A673 (cell line): ENCODE measurements at regions not wholly inside any gene's neighbourhood (a gene's known extent, or its start where the extent isn't known, plus 50 kb on each side); places are given as distances from the start of the nearest gene placed in this dataset.

ENCODE experiments used
- BruUV-seq: library from RNA; stranded (reverse); fragments of 400-500 nt; replicated peaks from 2 replicates; lab custom pipeline; 2021; lab: Mats Ljungman, UMichigan
- CTCF ChIA-PET: fragments of 300-600 bp; sonication (Branson Sonifier 250); formaldehyde crosslinking; loops from one replicate; lab custom pipeline; 2022; ENCODE audit warnings: antibody characterized with exemption; lab: Charles Lee
- POLR2A ChIA-PET: fragments of 300-600 bp; sonication (Branson Sonifier 250); formaldehyde crosslinking; loops from one replicate; lab custom pipeline; 2022; ENCODE audit warnings: antibody characterized with exemption; ENCODE audit not compliant: low non-redundant PET; lab: Charles Lee
- DNase-seq: peaks from one replicate; pipeline ENCODE4 v3.0.0-alpha.2; 2015; ENCODE audit warnings: low spot score
- H3K27ac ChIP-seq: fragments of 200-600 bp; sonication (generic); 2 replicates; pipeline ENCODE4 v1.5.1; 2016; ENCODE audit warnings: mixed run types, low read depth, mild to moderate bottlenecking, mixed read lengths, antibody characterized with exemption, low read length; ENCODE audit not compliant: poor library complexity, severe bottlenecking
- H3K27me3 ChIP-seq: fragments of 200-600 bp; sonication (generic); replicated peaks from 2 replicates; pipeline ENCODE4 v1.6.1; 2017; ENCODE audit warnings: mixed run types, low read depth, mild to moderate bottlenecking, mixed read lengths, antibody characterized with exemption, low read length; ENCODE audit not compliant: insufficient read depth, poor library complexity
- H3K36me3 ChIP-seq: fragments of 200-600 bp; sonication (generic); 2 replicates; pipeline ENCODE4 v1.6.1; 2016; ENCODE audit warnings: mixed run types, mild to moderate bottlenecking, mixed read lengths, antibody characterized with exemption, low read length; ENCODE audit not compliant: insufficient read depth, poor library complexity, severe bottlenecking
- H3K4me1 ChIP-seq: fragments of 200-600 bp; sonication (generic); 2 replicates; pipeline ENCODE4 v1.6.1; 2017; ENCODE audit warnings: mixed run types, mild to moderate bottlenecking, mixed read lengths, antibody characterized with exemption, low read length; ENCODE audit not compliant: insufficient read depth, poor library complexity, severe bottlenecking
- H3K4me3 ChIP-seq: fragments of 200-600 bp; sonication (generic); 2 replicates; pipeline ENCODE4 v1.5.1; 2016; ENCODE audit warnings: low read depth, mixed run types, mild to moderate bottlenecking, mixed read lengths, low read length; ENCODE audit not compliant: poor library complexity, severe bottlenecking
- H3K9me3 ChIP-seq: fragments of 200-600 bp; sonication (generic); 2 replicates; pipeline ENCODE4 v1.6.1; 2016; ENCODE audit warnings: mixed run types, low read depth, mild to moderate bottlenecking, mixed read lengths, antibody characterized with exemption, low read length; ENCODE audit not compliant: poor library complexity, severe bottlenecking
- EZH2 ChIP-seq: fragments of 200-600 bp; sonication (generic); IDR thresholded peaks from 2 replicates; pipeline ENCODE4 v1.6.1; 2017; ENCODE audit warnings: borderline replicate concordance, low read depth, mild to moderate bottlenecking, mixed read lengths, antibody characterized with exemption, low read length; ENCODE audit not compliant: poor library complexity, severe bottlenecking
- intact Hi-C: fragments of 100-400 bp; cut with micrococcal nuclease; formaldehyde crosslinking; loops from one replicate; pipeline ENCODE4 v1.10.0; 2022; ENCODE audit not compliant: unreplicated experiment
- TF ChIP-seq, protein P1 (sequence below): fragments of 300-800, 200-600 bp; sonication (generic); conservative IDR thresholded peaks from 2 replicates; pipeline ENCODE4 v1.5.1; 2017; ENCODE audit warnings: low read depth, mild to moderate bottlenecking, antibody characterized with exemption, low read length, moderate library complexity, mixed read lengths

DNA sequence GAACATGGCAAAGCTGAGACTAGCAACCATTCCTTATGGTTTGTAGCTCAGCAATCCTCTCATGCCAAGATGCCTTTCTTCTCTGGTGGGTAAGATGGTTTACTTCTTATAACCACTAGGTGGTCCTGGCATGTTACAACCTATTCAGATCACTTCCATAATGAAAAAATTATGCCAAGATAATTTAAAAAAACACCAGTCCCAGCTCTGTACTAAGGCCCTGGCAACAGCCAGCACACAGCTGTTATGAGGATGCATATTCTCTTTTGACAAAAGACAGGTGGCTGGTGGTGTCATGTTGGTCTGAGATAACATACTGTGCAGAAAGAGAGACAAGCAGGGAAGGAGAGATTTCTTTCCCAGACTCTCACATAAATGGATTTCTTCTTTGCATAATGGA, 65.7 kb upstream of the FRMD4B start:
- DNase-seq: no peak
- intact Hi-C loops: no loop called here

DNA sequence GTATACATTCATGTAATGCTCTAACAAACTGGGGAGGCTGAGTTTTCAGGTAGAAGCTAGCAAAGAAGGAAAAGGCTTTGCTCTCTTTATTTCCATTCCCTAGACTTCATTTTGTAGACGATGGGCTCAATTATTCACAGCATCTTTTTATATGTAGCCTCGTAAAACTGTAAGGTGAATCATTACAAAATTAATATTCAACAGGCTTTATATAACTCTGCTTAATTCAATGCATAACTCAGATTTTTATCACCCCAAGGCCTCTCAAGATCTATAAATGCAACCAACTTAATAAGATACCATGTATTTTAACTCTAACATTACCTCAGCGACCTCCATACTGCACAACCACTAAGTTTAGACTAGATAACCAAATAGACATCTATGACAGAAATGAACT, 63.0 kb upstream of the FRMD4B start:
- POLR2A ChIA-PET: no interaction called here
- Histone ChIP-seq H3K36me3 (no peaks in the 10 kb centered on the region), H3K27me3 (no peaks in the 10 kb centered on the region), H3K4me1 (no peaks in the 10 kb centered on the region), H3K9me3 (no peaks in the 10 kb centered on the region), H3K4me3 (no peak overlapping the region), H3K27ac (no peak overlapping the region)
- no TSS peak for BruUV-seq
- DNase-seq: no peak
- no peak for TF ChIP-seq EZH2
- TF ChIP-seq, protein P1, sequence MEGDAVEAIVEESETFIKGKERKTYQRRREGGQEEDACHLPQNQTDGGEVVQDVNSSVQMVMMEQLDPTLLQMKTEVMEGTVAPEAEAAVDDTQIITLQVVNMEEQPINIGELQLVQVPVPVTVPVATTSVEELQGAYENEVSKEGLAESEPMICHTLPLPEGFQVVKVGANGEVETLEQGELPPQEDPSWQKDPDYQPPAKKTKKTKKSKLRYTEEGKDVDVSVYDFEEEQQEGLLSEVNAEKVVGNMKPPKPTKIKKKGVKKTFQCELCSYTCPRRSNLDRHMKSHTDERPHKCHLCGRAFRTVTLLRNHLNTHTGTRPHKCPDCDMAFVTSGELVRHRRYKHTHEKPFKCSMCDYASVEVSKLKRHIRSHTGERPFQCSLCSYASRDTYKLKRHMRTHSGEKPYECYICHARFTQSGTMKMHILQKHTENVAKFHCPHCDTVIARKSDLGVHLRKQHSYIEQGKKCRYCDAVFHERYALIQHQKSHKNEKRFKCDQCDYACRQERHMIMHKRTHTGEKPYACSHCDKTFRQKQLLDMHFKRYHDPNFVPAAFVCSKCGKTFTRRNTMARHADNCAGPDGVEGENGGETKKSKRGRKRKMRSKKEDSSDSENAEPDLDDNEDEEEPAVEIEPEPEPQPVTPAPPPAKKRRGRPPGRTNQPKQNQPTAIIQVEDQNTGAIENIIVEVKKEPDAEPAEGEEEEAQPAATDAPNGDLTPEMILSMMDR: no peak
- intact Hi-C loops: no loop called here
- CTCF ChIA-PET: no interaction called here

More for the DNA sequence above, 65.7 kb upstream of the FRMD4B start:
- ChIA-PET CTCF (no interaction called here), POLR2A (no interaction called here)
- BruUV-seq: no TSS peak
- H3K4me3 ChIP-seq: no peak overlapping the region
- no peaks in the 10 kb centered on the region for H3K27me3 ChIP-seq
- TF ChIP-seq, protein P1: no peak
- TF ChIP-seq EZH2: no peak
- H3K27ac ChIP-seq: no peak overlapping the region
- no peaks in the 10 kb centered on the region for H3K36me3 ChIP-seq
- no peaks in the 10 kb centered on the region for H3K9me3 ChIP-seq
- no peaks in the 10 kb centered on the region for H3K4me1 ChIP-seq

DNA sequence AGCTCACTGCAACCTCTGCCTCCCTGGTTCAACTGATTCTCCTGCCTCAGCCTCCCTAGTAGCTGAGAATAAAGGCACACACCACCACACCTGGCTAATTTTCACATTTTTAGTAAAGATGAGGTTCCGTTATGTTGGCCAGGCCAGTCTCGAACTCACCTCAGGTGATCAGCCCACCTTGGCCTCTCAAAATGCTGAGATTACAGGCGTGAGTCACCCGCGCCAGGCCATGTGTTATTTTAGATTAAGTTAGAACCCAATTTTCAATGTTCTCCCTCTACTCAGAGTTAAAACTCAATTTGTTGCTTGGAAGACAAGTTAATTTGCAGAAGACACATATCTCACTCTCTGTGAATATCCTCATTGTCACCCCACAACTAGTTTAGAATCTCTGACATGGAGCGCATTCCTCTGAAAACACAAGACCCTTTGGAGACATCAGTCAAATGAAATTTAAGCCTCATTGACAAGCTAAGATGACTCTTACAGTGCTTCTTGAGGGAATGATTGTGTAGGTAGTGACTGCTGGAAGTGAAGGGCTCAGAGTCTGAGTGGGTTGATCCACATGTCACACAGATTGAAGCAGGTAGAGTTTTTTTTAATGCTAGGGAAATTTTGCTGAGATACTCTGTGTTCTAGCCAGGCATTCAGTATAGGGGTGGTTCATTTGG, 60.6 kb upstream of the FRMD4B start:
- TF ChIP-seq, protein P1: no peak
- TF ChIP-seq EZH2: no peak
- no TSS peak for BruUV-seq
- DNase-seq: no peak
- Histone ChIP-seq H3K4me1 (no peaks in the 10 kb centered on the region), H3K4me3 (no peak overlapping the region), H3K36me3 (no peaks in the 10 kb centered on the region), H3K27ac (no peak overlapping the region), H3K27me3 (no peaks in the 10 kb centered on the region), H3K9me3 (no peaks in the 10 kb centered on the region)
- POLR2A ChIA-PET: no interaction called here
- intact Hi-C loops: no loop called here
- CTCF ChIA-PET: no interaction called here
